ENCODE measurements at regions not wholly inside any gene's neighbourhood (a gene's known extent, or its start where the extent isn't known, plus 50 kb on each side); places are given as distances from the start of the nearest gene placed in this dataset.
"Not testable (repeated sequence)": the region's sequence is repeated elsewhere in the genome, so short reads cannot be mapped to it uniquely, and the experiment has no call there.

DNA sequence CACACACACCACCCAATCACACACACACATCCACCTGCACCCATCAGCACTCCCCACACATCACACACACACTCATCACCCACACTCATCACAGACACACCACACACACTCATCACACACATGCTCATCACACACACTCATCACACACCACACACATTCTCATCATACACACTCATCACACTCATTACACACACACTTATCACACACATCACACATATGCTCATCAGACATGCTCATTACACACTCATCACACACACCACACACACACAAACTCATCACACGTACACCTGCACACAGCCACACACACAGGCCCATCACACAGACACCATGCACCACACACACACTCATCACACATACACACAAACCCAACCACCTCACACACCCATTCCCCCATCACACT is 107.5 kb upstream of the C14orf180 start:
- no peak for DNase-seq

DNA sequence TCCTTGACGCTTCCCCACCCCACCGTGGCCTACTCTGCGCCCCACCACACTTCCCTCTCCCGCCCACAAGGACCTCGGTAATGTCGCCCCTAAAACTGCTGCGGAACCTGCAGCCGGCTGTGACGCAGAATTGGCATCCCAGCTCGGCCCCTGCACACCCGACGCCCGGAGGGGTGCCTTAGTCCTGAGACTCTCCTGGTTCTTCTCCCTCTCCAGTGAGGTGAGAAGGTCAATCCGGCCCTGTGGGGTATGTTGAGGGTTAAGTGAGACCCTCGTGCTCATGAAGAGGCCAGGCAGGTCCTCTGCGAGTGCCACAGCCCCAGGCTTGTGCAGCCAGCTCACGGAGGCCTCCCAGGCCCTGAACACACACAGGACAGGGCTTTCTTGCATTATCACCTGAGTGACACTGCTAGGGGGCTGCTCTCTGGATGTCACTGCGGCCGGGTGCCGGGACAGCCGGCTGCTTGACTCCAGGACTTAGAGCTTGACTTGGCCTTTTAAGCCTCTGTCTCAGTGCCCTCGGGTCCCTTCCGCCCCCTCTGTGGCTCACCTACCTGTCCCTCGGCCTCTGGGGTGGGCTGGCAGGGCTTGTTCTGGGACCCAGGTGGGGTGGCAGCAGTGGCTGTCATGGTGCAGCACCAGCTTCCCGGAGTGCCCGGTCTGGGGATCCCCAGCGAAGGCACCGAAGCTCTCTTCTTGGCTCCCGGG is 106.9 kb upstream of the C14orf180 start:
- DNase-seq = no peak

DNA sequence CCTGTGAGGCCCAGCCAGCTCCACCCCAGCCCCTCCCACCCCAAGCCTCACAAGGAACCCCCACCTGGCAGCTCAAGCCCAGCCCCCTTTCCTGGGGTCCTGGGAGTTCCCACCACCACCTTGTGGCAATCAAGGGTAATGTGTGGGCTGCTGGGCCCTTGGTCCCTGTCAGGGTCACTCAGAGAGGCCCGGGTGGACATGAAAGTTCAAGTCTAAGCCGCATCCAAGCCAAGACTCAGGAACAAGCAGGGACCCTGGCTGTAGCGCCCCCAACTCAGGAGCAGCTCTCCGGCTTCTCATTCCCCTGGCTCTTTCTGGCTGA is 106.4 kb upstream of the C14orf180 start:
- DNase-seq = no peak

DNA sequence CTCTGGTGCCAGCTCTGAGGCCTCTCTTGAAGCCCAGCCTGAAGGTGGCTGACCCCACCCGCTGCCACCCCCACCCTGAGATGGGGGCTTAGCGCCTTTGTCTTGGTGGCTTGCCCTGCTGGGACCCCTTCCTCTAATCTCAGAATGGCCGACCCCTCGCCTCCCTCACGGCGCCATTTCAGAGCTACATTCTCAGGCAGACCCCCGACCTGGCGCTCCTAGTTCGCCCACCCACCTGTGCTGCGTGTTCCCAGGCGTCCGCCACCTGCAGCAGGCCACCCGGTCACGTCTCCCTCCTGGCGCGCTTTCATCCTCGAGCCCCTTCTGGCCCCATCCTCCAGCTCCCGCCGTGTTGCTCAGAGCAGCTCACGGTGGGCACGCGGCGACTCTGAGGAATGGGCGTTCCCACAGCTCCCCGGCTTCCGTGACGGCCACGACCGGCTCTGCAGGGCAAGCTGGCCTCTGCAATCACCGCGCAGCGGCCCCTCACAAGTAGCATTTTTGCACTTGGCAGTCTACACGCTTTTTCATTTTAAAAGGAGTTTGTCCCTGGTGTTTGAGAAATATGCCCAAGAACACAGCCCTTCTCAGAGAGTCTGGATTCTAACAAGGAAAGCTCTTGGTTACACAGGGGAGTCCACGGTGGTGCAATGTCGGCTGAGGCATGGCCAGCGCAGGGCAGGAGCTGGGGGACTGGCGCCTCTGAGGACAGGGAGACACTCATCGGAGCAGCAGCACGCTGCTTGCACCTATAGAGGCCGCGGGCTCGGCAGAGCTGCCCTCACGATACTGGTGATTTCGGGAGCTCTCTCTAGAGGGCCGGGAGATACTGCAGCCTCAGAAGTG is 105.7 kb upstream of the C14orf180 start:
- no peak for DNase-seq

DNA sequence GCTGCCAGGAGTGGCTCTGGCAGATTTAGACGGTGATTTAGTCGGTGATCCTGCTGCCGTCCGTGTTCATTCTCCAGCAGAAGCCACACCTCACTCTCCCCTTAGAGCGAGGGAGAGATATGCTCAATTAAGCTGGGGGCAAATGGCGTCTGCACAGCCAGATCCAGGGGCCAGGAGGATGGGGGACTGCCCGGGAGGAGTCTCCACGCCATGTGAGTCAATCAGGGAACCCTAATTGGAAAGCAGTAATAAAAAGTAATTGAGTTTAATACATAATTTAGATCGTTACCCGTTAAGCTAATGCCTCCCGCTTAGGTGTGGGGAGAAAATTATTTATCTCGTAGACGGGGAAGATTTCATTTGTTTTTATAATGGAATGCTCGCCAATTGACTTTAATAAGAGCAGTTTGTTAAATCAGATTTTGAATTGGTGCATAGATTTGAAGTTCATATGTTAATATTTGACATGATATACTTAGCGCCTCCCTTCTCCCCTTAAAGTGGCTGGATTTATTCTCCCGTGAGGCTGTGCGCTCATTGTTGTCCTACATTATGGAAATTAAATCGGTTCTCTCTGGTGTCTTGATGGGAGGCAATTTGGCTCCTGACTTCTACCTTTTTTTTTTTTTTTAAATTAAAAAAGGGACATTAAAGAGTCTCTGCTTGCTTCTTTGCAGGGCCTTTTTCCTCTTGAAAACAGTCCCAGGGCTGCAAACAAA is 104.9 kb upstream of the C14orf180 start:
- DNase-seq = no peak

DNA sequence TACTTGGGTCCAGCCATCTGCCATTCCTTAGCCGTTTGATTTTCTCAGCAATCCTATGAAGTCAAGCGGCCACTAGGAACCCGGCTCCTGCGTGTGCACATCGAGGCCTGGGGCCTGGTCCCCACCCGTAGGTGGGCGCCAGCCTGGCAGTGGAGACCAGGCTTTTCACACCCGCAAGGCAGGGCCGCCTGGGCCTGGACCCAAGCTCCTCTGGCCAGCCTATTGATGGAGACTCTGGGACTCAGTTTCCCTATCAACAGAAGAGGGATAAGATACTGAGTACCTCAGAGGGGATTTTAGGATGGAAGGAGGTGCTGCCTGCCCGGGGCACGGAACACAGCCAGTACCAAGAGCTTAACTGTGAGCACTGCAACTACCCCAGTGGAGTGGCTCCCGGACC is 104.3 kb upstream of the C14orf180 start:
- DNase-seq = no peak

DNA sequence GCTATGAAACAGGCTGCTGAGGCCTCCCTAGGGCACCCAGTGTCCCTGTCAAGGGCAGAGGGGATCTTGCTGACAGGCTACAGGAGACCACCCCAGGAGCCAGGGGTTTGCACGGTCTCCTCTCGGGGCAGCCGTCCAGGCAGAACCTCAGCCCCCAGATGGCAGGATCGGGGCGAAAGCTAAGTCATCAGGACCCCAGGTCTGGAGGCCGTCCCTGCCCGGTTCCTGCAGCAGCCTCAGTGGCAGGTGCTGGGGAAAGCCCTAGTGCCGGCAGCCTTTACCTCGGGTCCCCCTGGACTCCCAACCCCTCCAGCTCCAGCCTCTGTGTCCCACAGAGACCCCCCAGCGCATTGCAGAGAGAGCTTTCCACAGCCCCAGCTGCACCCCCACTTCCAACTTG is 103.8 kb upstream of the C14orf180 start:
- DNase-seq = no peak

DNA sequence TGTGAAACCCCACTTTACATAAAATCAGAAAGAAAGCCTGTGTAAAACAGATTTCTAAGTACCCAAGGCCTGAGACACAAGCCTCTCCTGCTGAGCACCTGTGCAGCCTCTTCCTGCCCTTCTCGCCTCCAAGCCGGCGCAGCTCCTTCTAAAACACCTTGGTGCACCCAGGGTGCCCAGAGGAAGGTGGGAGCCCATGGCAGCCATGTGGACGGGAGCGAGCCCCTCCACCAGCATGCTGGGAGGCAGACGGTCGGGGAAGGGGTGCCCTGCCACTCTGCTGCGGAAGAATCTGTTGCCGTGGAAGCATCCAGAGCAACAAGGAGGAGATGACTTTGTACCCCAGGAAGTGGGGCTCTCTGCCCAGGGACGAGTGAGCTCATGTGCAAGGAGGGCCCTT is 103.1 kb upstream of the C14orf180 start:
- no peak for DNase-seq

DNA sequence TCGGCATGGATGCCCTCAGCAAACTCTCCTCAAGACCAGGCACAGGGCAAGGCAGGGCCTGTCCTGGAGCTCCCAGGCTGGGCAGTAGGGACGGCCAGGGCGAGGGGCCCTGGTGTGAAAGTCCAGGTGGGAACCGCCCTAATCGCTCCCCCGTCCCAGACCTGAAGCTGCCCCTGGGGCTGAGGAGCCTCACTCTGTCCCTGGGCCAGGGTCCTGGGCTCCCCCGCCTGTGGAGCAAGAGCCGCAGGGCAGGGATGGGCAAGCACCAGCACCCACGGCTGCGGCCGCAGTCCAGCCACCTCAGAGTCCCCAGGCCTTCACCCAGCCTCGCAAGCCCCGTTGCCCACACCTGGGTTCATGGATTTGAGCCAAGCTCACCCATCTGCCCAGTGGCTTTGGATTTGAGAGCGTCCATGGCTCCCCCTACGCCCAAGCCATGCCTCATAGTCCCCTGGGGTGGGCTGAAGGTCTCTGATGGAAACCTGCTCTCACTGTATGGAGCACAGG is 102.4 kb upstream of the C14orf180 start:
- no peak for DNase-seq

DNA sequence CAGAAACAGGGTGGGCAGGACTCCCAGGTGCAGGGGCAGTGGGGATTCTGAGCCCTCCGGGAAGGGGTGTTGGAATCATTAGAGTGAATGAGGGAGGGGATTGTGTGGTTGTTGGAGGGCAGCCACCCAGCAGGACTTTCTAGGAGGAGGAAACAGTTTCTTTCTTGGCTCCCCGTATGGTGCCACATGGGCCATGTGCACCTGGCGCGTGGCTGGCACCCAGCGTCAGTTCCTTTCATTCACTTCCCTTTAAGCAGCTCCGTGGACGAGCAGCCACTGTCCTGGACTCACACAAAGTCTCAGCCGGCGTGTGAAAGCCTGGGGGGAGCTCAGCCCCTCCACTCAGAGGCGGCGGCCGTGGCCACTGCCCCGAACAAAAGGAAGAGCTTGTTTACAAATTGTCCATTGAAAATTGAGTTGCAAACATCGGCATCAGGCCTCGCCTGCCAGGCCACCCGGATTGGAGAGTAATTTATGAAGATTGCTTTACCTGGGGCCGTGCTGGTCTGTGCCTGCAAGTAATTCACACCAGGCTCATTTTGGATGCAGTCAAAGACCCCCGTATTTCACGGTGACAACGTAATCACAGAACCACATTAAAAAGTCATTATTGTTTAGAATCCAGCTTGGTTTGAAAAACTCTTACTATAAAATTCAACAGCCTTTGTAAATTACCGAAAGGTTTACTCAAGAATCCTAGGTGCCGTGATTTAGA is 101.7 kb upstream of the C14orf180 start:
- no peak for DNase-seq

DNA sequence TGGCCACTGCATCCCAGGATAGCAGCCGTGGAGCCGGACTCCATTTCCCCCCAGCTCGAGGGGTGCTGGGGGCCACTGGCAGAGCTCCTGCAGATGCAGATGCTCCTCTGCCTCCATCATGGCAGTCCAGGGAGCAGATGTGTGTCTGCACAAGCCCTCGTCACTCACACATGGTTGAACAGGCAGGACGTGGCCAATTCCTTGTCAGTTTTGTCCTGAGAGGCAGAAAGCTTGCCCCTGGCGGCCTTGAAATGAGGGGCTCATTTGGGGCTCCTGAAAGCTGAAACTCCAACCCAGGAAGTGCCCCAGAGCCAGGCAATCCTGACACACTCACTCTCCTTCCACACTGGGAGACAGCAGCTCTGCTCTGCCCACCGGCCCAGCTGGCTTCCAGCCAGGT is 100.9 kb upstream of the C14orf180 start:
- DNase-seq = no peak

DNA sequence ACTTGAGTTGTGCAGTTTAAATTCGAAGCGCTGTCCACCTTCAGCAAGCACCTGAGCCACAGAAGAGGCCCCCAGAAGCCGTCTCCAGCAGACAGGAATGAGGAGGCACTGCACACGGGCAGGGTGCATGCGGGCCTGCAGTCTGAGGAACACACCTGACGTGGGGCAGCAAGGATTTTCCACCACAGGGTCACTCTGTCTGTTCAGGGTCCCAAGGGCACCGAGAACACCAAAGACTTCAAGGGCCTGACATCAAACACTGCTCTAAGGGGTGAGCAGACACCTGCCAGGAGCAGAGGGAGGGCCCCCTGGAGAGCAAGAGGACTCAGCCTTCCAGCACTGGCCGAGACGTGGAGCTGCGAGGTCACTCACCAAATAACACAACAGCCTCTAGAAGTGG is 99.7 kb upstream of the C14orf180 start:
- no peak for DNase-seq

DNA sequence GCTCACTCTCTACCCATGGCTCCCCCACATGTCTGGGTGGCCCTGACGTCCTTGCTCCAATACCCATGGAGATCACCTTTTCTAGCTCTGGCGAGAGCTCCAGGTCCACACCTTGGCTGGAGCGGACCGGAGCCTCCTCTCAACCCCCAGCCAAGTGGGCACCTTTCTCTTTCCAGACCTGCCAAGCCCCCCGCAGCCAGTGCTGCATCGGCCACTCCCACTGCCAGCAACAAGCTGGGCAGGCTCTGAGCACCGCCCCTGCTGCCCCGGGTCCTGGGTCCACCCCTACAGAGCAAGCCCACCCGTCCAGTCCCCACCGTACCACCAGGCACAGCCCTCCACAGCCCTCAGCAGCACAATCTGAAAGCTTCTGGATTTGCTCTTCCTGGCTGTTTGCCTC is 98.2 kb upstream of the C14orf180 start:
- no peak for DNase-seq

DNA sequence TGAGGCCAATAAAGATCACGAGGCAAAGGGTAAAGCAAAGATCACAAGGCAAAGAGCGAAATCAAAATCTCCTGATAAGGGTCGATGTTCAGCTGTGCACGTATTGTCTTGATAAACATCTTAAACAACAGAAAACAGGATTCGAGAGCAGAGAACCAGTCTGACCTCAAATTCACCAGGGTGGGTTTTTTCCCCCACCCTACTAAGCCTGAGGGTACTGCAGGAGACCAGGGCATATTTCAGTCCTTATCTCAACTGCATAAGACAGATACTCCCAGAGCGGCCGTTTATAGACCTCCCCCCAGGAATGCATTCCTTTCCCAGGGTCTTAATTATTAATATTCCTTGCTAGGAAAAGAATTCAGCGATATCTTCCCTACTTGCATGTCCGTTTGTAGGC is 97.5 kb upstream of the C14orf180 start:
- not testable (repeated sequence) for DNase-seq

DNA sequence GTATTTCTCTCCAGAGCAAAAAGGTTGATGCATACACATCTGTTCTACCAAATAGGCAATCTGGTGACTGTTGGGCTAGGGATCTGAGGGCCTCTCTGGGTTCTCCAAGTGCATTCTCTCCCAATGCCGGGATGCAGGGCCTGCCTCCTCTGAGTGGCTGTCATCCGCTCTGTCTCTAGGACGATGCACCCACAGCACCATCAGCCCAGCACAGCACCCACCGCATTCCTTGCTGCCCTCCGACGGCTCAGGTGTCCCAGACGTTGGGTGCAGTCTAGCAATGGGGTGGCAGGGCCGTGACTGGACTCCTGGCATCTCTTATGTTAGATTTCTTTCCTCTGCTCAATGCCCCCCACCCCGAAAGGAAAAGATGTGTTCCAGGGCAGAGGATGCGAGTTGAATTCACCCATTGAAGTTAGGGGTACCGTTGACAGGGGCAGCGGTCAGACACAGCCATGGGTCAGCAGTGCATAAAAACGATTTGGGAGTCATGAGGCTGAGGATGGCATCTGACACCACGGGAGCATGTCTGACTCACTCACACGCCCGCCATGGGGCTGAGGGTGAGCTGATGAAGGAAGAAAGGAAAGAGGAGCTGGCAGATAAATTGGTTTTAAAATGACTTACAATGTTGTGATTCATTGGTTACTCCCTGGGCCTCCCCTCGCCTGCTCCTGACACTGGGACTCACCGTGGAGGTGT is 93.2 kb upstream of the C14orf180 start:
- no peak for DNase-seq

DNA sequence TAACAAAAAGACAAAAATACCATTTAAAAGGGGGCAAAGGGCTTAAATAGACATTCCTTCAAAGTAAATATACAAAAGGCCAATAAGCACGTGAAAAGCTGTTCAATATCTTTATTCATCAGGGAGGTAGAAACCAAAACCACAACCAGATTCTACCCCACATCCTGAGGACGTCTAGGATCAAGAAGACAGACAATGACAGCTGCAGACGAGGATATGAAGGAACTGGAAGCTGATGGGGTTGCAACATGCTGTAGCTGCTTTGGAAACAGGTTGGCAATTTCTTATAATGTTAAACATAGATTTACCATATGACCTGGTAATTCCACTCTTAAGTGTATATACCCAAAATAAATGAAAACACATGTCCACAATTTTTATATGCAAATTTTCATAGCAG is 85.1 kb upstream of the C14orf180 start:
- no peak for DNase-seq

DNA sequence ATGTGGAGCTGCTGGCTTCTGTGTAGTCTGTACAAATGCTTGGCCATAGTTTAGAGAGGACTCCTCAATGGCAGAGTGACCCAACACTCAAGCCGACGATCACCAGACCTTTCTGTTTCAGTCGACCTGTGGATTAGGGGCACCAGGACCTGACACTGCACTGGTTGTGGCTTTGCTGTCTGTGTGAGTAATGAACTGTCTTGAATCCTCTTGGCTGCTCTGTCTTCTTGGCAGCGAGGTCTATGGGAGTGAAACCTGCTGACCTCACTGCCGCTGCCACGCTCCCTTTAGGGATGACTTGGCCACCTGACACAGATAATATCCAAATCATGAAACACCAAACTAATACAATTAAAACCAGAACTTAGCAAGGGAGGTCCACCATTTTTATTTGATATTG is 83.5 kb upstream of the C14orf180 start:
- DNase-seq = no peak

DNA sequence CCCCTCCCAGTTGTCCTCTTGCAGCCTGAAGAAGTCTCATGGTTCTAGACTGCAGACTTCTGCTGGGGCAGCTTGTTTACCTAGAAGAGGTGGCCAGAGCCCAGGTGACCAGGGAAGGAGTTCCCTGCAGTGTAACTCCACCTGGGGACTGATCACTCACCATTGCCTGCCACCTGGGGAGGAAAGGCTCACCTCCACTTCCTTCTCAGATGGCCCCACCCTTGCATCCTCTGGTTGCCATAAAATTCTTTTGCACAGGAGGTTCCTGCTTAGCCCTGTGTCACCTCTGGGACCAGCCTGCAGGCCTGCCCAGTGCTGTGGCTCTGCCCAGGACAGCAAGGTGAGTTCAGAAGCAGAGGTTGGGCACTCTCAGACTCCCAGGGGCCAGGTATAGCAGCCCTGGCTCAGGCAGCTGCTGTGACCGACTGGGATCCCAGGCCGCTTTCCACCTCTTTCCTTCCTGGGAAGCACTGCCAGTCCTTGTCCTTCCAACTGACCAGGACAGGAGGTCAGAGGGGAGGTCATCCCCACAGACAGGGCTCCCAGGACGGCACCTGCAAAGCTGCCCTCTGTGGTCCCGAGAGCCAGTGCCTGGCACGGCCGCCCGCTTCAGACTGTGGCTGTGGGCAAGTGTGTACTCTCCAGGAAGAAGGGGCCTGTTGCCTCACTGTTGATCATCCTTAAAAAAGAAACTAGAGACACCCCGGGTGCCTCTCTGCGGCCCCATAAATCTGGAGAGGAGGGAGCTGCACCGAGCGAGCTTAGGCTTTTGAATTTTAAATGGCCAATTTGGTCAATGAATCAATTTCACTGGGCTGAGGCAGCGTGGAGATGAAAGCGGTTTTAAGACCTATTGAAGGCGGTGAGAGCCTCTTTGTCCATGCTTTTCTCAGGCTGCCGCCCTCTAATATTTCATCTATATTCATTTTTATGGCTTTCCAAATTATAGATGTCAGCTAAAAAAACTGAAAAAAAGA is 79.5 kb upstream of the C14orf180 start:
- no peak for DNase-seq

DNA sequence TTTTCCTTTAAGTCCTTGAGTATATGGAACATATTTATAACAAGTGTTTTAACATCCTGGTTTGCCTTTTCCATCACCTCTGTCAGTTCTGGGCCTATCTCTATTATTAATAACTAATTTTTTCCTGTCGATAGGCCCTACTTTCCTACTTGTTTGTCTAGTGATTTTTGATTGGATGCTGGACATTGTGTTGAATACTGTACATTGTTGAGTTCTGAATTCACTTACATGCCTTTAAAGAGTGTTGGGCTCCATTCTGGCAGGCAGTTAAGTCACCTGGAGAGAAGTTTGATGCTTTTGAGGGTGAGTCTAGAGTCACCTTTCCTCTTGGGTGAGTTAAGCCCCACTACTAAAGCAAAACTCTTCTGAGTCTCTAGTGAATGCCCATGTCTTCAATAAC is 77.5 kb upstream of the C14orf180 start:
- DNase-seq = no peak

DNA sequence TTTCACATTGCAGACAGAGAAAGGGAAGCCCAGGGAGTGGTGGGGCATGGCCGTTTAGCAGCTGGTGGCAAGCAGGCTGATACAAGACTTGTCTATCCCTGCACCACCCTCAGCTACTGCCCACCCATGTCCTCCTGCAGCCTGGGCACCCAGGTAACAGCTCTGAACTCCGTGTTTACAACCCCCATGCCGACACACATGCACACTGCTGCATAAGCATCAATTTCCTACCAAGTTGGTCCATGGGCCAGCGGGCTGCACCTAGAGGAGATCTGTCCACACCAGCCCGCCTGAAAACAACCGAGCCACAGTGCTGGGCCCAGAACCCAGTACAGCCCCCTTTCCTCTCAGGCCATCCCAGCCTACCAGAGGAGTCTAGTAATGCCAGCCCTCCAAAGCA is 75.9 kb upstream of the C14orf180 start:
- no peak for DNase-seq

DNA sequence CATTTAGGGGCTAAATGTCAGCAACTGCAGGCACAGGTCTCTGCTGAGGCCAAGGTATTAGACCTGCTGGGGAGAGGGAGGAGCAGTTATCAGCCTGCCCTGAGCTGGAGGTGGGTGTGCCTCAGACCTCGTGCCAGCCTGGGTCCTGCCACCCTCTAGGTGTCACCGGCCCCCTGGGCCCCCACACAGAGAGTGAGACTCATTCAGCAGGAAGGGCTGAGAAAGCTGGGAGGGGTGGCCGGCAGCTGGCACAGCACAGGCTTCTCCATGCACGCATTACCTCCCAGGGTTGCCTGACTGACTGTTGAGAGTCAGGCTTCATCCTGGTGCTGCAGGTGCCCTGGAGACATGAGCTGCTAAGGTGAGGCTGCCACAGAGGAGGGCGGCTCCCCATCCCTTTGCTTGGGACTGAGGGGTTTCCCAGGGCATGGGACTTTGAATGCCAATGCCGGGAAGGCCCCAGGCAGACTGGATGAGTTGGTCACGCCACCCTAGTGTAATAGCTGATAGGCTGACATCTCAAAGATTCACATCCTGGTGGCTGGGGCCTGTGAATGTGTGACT is 75.3 kb upstream of the C14orf180 start:
- DNase-seq = no peak
